Ectodermal cell (in vitro differentiated cells): ENCODE measurements at regions not wholly inside any gene's neighbourhood (a gene's known extent, or its start where the extent isn't known, plus 50 kb on each side); places are given as distances from the start of the nearest gene placed in this dataset.

Experiments used
- H3K27ac ChIP-seq: 2 replicates; pipeline ENCODE4 v1.7.0; 2013; ENCODE audit warnings: mild to moderate bottlenecking, low read depth, low read length; ENCODE audit not compliant: insufficient read depth, poor library complexity, severe bottlenecking
- H3K27me3 ChIP-seq: 2 replicates; pipeline ENCODE4 v1.7.0; 2013; ENCODE audit warnings: mild to moderate bottlenecking, low read length; ENCODE audit not compliant: insufficient read depth, control insufficient read depth, poor library complexity, severe bottlenecking
- H3K36me3 ChIP-seq: one replicate; pipeline ENCODE4 v1.7.0; 2013; ENCODE audit warnings: low read length; ENCODE audit not compliant: control insufficient read depth, insufficient read depth
- H3K4me1 ChIP-seq: one replicate; pipeline ENCODE4 v1.7.0; 2013; ENCODE audit warnings: low read length; ENCODE audit not compliant: control insufficient read depth, insufficient read depth
- H3K4me3 ChIP-seq: 2 replicates; pipeline ENCODE4 v1.7.0; 2013; ENCODE audit warnings: low read depth, low read length, control low read depth; ENCODE audit not compliant: insufficient read depth
- H3K9me3 ChIP-seq: 2 replicates; pipeline ENCODE4 v1.7.0; 2013; ENCODE audit warnings: mild to moderate bottlenecking, low read length, moderate library complexity; ENCODE audit not compliant: control insufficient read depth
- WGBS, 2 experiments: methylation state at CpG; one replicate each; pipeline ENCODE4 v1.1.7; 2013; ENCODE audit warnings: missing lambda C conversion rate in 2 of 2; 5-methylcytosine and 5-hydroxymethylcytosine counted together

DNA sequence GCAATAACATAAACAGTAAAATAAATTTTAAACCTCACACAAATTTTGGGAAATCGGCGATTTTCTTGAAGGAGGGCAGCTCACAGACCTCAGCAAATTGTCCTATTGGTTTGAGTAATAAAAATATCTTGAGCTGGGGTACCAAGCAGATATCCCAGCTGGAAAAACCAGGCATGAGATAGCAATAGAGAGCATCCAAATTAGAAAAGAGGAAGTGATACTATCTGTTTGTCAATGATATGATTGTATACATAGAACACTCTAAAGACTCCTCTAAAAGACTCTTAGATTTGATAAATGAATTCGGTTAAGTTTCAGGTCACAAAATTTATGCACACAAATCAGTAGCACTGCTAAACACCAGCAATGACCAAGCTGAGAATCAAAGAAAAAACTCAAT, 90.5 kb upstream of the ACTRT1 start:
- no peak overlapping the region for H3K27ac ChIP-seq
- no peaks in the 10 kb centered on the region for H3K4me1 ChIP-seq
- no peaks in the 10 kb centered on the region for H3K36me3 ChIP-seq
- H3K9me3 ChIP-seq = no peaks in the 10 kb centered on the region
- 97% methylated on average over 3 of the region's 3 CpGs; no CpG with 5 or more reads in 1 of the 2 experiments for WGBS, 2 experiments
- H3K27me3 ChIP-seq = no peaks in the 10 kb centered on the region
- H3K4me3 ChIP-seq = no peak overlapping the region

DNA sequence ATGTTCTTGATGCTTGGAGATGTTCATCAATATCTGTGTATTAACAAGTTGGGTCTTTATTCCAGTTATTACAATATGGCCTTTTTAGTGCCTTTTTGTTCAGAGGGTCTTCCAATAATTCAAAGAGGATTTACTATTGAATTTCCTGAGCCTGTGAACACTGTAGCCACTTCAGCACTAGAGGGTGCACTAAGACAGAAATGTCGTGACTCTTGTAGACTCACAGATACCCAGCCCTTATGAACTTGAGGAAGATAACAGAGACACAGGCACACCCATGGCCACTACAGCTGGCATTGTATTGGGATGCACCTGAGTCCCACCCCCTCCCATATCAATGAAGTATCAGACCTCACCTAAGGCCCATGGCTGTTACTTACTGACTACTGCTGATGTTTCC, 54.4 kb upstream of the ACTRT1 start:
- H3K27me3 ChIP-seq = no peaks in the 10 kb centered on the region
- H3K4me1 ChIP-seq = no peaks in the 10 kb centered on the region
- no peaks in the 10 kb centered on the region for H3K9me3 ChIP-seq
- no peak overlapping the region for H3K4me3 ChIP-seq
- no peak overlapping the region for H3K27ac ChIP-seq
- no peaks in the 10 kb centered on the region for H3K36me3 ChIP-seq
- WGBS, 2 experiments = 28 to 40% methylated on average over 1 of the region's 1 CpG

DNA sequence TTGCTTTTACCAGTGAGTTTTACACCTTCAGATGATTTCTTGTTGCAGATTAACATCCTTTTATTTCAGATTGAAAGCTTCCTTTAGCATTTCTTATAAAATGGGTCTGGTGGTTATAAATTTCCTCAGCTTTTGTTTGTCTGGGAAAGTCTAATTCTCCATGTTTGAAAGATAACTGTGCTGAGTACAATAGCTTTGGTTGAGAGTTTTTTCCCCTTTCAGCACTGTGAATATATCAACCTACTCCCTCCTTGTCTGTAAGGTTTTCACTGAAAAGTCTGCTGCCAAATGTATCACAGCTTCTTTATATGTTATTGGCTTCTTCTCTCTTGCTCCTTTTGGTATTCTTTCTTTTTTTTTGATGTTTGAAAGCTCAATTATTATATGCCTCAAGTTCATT, 53.5 kb upstream of the ACTRT1 start:
- no peaks in the 10 kb centered on the region for H3K9me3 ChIP-seq
- H3K4me3 ChIP-seq = no peak overlapping the region
- no peak overlapping the region for H3K27ac ChIP-seq
- H3K36me3 ChIP-seq = no peaks in the 10 kb centered on the region
- no peaks in the 10 kb centered on the region for H3K4me1 ChIP-seq
- H3K27me3 ChIP-seq = no peaks in the 10 kb centered on the region
